WTC11 (cell line): ENCODE measurements at regions not wholly inside any gene's neighbourhood (a gene's known extent, or its start where the extent isn't known, plus 50 kb on each side); places are given as distances from the start of the nearest gene placed in this dataset.

Experiments used
- ZNF232 ChIP-seq: sonication (generic); formaldehyde crosslinking; IDR thresholded peaks from 2 replicates; pipeline ENCODE4 v1.8.0; 2022; ENCODE audit warnings: mild to moderate bottlenecking, missing genetic modification reagents
- TF ChIP-seq, protein P1 (sequence below): fragments of 200-600 bp; IDR thresholded peaks from 2 replicates; pipeline ENCODE4 v1.8.0; 2022; ENCODE audit warnings: antibody characterized with exemption

DNA sequence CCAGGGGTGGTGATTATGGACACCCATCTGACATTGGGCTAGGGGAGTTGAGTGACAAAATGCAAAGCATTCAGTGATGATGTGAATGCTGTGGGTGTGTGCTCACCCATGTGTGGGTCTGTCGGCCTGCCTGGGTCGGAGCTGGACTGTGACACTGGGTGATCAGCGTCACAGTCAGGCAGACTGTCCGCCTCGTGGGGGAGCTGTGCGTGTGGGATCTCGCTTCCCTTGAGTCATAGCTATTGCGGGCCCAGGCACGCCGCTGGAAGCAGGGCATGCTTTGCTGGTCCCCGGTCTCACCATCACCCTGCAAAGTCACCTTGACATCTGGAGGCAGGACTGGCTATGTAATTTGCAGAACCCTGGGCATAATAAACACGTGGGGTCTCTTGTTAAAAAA lies 156.9 kb upstream of the IGSF21 start:
- TF ChIP-seq, protein P1, sequence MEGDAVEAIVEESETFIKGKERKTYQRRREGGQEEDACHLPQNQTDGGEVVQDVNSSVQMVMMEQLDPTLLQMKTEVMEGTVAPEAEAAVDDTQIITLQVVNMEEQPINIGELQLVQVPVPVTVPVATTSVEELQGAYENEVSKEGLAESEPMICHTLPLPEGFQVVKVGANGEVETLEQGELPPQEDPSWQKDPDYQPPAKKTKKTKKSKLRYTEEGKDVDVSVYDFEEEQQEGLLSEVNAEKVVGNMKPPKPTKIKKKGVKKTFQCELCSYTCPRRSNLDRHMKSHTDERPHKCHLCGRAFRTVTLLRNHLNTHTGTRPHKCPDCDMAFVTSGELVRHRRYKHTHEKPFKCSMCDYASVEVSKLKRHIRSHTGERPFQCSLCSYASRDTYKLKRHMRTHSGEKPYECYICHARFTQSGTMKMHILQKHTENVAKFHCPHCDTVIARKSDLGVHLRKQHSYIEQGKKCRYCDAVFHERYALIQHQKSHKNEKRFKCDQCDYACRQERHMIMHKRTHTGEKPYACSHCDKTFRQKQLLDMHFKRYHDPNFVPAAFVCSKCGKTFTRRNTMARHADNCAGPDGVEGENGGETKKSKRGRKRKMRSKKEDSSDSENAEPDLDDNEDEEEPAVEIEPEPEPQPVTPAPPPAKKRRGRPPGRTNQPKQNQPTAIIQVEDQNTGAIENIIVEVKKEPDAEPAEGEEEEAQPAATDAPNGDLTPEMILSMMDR, result no peak
- no peak for TF ChIP-seq ZNF232 (CRISPR knock-in tag)
